Fibroblast of upper back skin (primary cell): ENCODE measurements at regions not wholly inside any gene's neighbourhood (a gene's known extent, or its start where the extent isn't known, plus 50 kb on each side); places are given as distances from the start of the nearest gene placed in this dataset.
A peak's percentile ranks its signal among the peaks of the same experiment; 100 is the strongest.

Experiments
- DNase-seq: peaks from one replicate; pipeline ENCODE4 v3.0.0-alpha.2; 2013

- peak; percentile 91 for DNase-seq
Observed at GRCh38 chr1:96865731-96866685, 144.4 kb downstream of the PTBP2 start.

GRCh38 chr1:96872757-96873156, 151.2 kb downstream of the PTBP2 start:
- no peak for DNase-seq

- no peak for DNase-seq
Observed at GRCh38 chr1:96878640-96879039, 157.1 kb downstream of the PTBP2 start.

GRCh38 chr1:96880626-96881025, 159.0 kb downstream of the PTBP2 start:
- DNase-seq: no peak

- DNase-seq: peak; percentile 15
Observed at GRCh38 chr1:96882096-96882495, 160.5 kb downstream of the PTBP2 start.

GRCh38 chr1:96886474-96886873, 164.9 kb downstream of the PTBP2 start:
- DNase-seq: no peak

GRCh38 chr1:96887501-96887900, 165.9 kb downstream of the PTBP2 start:
- no peak for DNase-seq

- DNase-seq: no peak
Observed at GRCh38 chr1:96901783-96902363, 180.3 kb downstream of the PTBP2 start.

GRCh38 chr1:96912248-96912647, 190.7 kb downstream of the PTBP2 start:
- no peak for DNase-seq

GRCh38 chr1:96915701-96916100, 194.1 kb downstream of the PTBP2 start:
- peak; percentile 58 for DNase-seq

GRCh38 chr1:96918406-96918805, 196.8 kb downstream of the PTBP2 start:
- DNase-seq: peak; percentile 78

GRCh38 chr1:96922181-96922580, 200.6 kb downstream of the PTBP2 start:
- no peak for DNase-seq

GRCh38 chr1:96923753-96924152, 202.2 kb downstream of the PTBP2 start:
- DNase-seq: no peak

- DNase-seq: no peak
Observed at GRCh38 chr1:96926176-96926575, 204.6 kb downstream of the PTBP2 start.

- peak; percentile 89 for DNase-seq
Observed at GRCh38 chr1:96927125-96927524, 205.5 kb downstream of the PTBP2 start.

- no peak for DNase-seq
Observed at GRCh38 chr1:96931136-96931535, 209.6 kb downstream of the PTBP2 start.

GRCh38 chr1:96934282-96934681, 212.7 kb downstream of the PTBP2 start:
- DNase-seq: peak; percentile 12

- DNase-seq: no peak
Observed at GRCh38 chr1:96944432-96945092, 223.0 kb downstream of the PTBP2 start.

- no peak for DNase-seq
Observed at GRCh38 chr1:96945509-96946084, 224.0 kb downstream of the PTBP2 start.

- DNase-seq: no peak
Observed at GRCh38 chr1:96955307-96956012, 233.9 kb downstream of the PTBP2 start.

- no peak for DNase-seq
Observed at GRCh38 chr1:96962216-96962615, 240.6 kb downstream of the PTBP2 start.

- peak; percentile 84 for DNase-seq
Observed at GRCh38 chr1:96962751-96963211, 241.2 kb downstream of the PTBP2 start.

- no peak for DNase-seq
Observed at GRCh38 chr1:96964761-96965160, 243.2 kb downstream of the PTBP2 start.
